Brain microvascular endothelial cell (primary cell): ENCODE measurements at regions not wholly inside any gene's neighbourhood (a gene's known extent, or its start where the extent isn't known, plus 50 kb on each side); places are given as distances from the start of the nearest gene placed in this dataset.

Experiments used
- DNase-seq: peaks from one replicate; pipeline ENCODE4 v3.0.0-alpha.2; 2020
- H3K27ac ChIP-seq: fragments of 250-450 bp; sonication (Bioruptor Pico); 2 replicates; pipeline ENCODE4 v1.5.1; 2020; ENCODE audit warnings: mild to moderate bottlenecking, moderate library complexity
- H3K27me3 ChIP-seq: fragments of 250-450 bp; sonication (Bioruptor Pico); replicated peaks from 2 replicates; pipeline ENCODE4 v1.5.1; 2020; ENCODE audit warnings: mild to moderate bottlenecking
- H3K36me3 ChIP-seq: fragments of 250-450 bp; sonication (Bioruptor Pico); replicated peaks from 2 replicates; pipeline ENCODE4 v1.5.1; 2020; ENCODE audit warnings: mild to moderate bottlenecking
- H3K4me3 ChIP-seq: 2 replicates; pipeline ENCODE4 v1.5.1; 2011; ENCODE audit warnings: low read depth, mild to moderate bottlenecking, control low read depth, low read length, moderate library complexity
- CTCF ChIP-seq: IDR thresholded peaks from 2 replicates; pipeline ENCODE4 v1.5.1; 2011; ENCODE audit warnings: low read depth, mild to moderate bottlenecking, moderate library complexity, low read length, control low read depth, inconsistent platforms; ENCODE audit errors: missing control alignments
- in situ Hi-C: cut with HindIII; loops from 2 replicates; pipeline ENCODE4 v1.10.0; 2017; ENCODE audit warnings: low sequenced_read_pairs, low pct_ligation_motif_present

GRCh38 chr10:36802490-36803153 lies 322.8 kb upstream of the ANKRD30A start:
- Histone ChIP-seq H3K4me3 (no peak overlapping the region), H3K36me3 (no peaks in the 10 kb centered on the region), H3K27ac (no peak overlapping the region), H3K27me3 (no peaks in the 10 kb centered on the region)
- TF ChIP-seq CTCF: no peak
- DNase-seq: no peak
- in situ Hi-C loops: no loop called here

- H3K4me3 ChIP-seq: no peak overlapping the region
- in situ Hi-C loops: no loop called here
- no peak for DNase-seq
- H3K27ac ChIP-seq: no peak overlapping the region
- TF ChIP-seq CTCF: no peak
- H3K27me3 ChIP-seq: no peaks in the 10 kb centered on the region
- no peaks in the 10 kb centered on the region for H3K36me3 ChIP-seq
These were observed 323.7 kb upstream of the ANKRD30A start for GRCh38 chr10:36801660-36802059.

GRCh38 chr10:36794981-36795380 lies 330.4 kb upstream of the ANKRD30A start:
- H3K36me3 ChIP-seq: no peaks in the 10 kb centered on the region
- TF ChIP-seq CTCF: no peak
- no peak for DNase-seq
- H3K27ac ChIP-seq: no peak overlapping the region
- H3K27me3 ChIP-seq: no peaks in the 10 kb centered on the region
- in situ Hi-C loops: loop anchor here (25.0 kb wide), 1 partner anchor 1158 kb away; the partner anchor contains the start of gene FZD8
- no peak overlapping the region for H3K4me3 ChIP-seq

GRCh38 chr10:36789974-36790373 lies 335.4 kb upstream of the ANKRD30A start:
- Histone ChIP-seq H3K27ac (no peak overlapping the region), H3K27me3 (no peaks in the 10 kb centered on the region), H3K4me3 (no peak overlapping the region), H3K36me3 (no peaks in the 10 kb centered on the region)
- in situ Hi-C loops: loop anchor here (25.0 kb wide), 1 partner anchor 1153 kb away; the partner anchor contains the start of gene FZD8
- TF ChIP-seq CTCF: no peak
- DNase-seq: no peak

- Histone ChIP-seq H3K27ac (no peak overlapping the region), H3K36me3 (no peaks in the 10 kb centered on the region), H3K4me3 (no peak overlapping the region), H3K27me3 (no peaks in the 10 kb centered on the region)
- in situ Hi-C loops: loop anchor here (25.0 kb wide), 1 partner anchor 1151 kb away; the partner anchor contains the start of gene FZD8
- no peak for DNase-seq
- TF ChIP-seq CTCF: no peak
These were observed 337.2 kb upstream of the ANKRD30A start for GRCh38 chr10:36788152-36788551.

- H3K27ac ChIP-seq: no peak overlapping the region
- H3K27me3 ChIP-seq: no peaks in the 10 kb centered on the region
- in situ Hi-C loops: loop anchor here (25.0 kb wide), 1 partner anchor 1146 kb away; the partner anchor contains the start of gene FZD8
- no peaks in the 10 kb centered on the region for H3K36me3 ChIP-seq
- no peak overlapping the region for H3K4me3 ChIP-seq
- no peak for DNase-seq
- no peak for TF ChIP-seq CTCF
These were observed 342.0 kb upstream of the ANKRD30A start for GRCh38 chr10:36783400-36783799.
